NCI-H1694 treated with DMSO at 0.1 percent for 48 hours (cell line): ENCODE measurements at regions not wholly inside any gene's neighbourhood (a gene's known extent, or its start where the extent isn't known, plus 50 kb on each side); places are given as distances from the start of the nearest gene placed in this dataset.
A peak's percentile ranks its signal among the peaks of the same experiment; 100 is the strongest.

Source experiments
- DNase-seq: peaks from one replicate; lab custom pipeline; 2025; lab: John Stamatoyannopoulos, UW

DNA sequence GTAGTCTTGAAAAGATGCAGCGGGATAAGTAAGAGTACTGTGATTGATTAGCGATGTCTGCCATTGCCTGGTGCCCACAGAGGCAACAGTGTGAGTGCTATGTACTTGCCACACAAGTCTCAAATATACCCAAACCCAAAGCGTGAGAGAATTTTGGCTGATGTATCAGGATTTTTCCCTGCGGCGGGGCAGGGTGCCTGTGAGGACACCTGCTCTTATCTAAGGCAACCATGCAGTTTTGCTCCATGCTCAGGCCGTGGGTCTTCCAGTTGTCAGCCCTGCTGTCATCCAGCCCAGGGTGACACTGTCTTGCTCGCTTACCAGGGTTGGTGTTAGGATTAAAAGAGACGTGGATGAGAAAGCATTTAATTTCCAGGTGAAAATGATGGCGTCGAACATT is 202.7 kb downstream of the PTPRU start:
- no peak for DNase-seq

DNA sequence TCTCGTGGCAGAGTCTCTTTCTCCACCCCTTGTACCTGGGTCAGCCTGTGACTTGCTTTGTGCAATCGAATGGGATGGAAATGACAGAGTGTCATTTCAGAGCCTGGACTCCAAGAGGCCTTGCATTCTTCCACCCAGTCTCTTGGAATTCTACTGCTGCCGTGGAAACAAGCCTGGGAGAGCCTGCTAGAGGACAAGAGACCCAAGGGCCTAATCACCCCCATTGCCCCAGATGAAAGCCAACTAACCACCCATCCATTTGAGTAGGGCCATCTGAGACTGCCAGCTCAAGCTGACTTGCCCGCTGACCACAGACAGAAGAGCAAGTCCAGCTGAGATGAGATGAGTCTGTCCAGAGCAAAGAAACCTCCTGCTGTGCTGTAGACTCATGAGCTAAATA is 201.6 kb downstream of the PTPRU start:
- DNase-seq, result no peak

DNA sequence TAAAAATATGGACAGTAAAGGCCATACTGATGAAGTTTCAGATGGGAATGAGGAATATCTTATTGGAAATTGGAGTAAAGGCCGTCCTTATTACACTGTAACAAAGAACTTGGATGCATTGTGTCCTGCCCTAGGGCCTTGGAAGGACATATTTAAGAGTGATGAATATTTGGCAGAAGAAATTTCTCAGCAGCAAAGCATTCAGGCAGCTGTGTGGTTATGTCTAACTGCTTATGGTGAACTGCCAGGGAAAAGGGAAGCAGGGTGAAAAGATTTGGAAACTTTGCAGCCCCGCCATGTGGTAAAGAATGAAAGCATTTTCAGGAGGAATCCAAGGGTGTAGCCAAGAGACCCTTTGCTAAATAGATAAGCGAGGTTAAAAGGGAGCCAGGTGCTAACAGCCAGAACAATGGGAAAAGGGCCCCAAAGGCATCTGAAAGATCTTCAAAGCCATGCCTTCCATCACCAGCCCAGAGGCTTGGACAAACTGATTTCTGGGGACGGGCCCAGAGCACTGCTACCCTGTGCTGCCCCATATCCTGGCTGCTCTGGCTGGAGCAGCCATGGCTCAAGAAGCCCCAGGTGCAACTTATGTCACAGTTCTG is 200.0 kb downstream of the PTPRU start:
- DNase-seq, result no peak

DNA sequence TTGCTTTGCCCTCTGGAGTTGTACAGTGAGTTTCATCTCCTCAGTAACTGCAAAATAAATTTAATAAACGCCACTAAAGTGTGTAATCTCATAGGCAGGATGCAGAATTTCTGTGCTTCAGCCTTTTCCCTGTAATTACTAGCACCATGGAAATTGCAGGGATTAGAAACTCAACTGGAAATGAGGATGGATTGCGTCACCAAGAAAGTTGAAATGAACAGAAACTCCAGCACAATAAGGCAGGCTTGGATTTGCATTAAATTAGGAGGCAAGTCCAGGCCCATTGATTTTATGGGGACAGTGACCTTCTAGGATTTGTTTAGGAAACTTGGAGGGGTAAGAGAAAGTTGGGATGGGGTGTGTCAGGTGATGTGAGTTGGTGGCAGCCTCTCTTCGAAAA is 197.5 kb downstream of the PTPRU start:
- no peak for DNase-seq

DNA sequence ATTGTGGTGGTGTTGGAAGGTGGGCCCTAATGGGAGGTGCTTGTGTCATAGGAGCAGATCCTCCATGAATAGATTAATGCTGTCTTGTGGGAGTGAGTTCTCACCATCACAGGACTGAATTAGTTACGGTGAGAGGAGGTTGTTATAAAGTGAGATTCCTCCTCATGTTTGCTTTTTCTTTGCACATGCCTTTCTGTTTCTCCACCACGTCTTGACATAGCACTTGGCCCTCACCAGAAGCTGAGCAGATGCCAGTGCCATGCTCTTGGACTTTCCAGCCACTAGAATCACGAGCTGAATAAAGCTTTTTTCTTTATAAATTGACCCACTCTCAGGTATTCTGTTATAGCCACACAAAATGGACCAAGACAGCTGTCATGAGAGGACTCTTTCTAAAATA is 194.8 kb downstream of the PTPRU start:
- no peak for DNase-seq

DNA sequence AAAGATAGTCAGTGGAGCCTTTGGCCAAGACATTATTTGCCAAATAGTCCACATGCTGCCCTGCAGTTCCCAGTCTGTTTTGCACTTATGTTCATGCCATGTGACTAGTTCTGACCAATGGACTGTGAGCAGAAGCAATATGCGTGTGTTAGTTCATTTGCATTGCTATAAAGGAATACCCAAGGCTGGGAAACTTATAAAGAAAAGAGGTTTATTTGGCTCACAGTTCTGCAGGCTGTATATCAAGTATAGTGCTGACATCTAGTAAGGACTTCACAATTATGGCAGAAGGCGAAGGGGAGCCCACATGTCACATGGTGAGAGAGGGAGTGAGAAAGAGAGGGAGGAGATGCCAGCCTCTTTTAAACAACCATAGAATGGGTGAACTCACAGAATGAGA is 193.3 kb downstream of the PTPRU start:
- DNase-seq, result no peak

DNA sequence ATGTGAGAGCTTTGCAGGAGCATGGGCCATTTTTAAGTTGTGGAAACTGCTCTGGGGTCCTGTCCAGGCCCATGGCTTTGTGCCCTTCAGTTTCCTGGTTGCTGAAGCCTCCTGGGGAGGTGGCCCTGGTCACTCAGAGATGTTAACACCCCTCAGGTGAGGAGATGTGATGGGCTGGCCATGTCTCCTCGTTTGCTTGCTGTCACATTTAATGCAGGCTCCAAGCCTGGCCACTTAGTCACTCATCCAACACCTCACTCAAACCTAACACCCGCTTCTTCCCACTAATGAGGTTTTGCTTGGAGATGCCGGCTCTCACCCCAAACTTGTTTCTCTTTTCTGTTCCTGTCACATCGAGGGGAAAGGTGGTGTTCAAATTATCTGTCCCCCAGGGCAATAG is 192.7 kb downstream of the PTPRU start:
- DNase-seq, result no peak

DNA sequence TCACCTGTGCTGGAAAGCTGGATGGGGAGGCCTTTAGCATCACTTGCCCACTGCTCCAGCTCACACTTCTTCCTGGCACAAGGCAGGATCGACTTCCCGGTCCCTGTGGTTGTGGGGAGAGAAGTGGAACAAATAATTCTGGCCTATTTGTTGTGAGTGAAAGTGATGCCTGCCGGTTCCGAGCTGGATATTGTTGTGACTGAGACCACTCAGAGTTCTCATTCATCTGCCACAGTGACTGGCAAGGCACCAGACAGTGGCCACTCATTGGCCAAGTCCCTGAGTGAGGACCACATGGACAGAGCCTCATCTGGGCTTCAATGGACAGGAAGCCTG is 191.9 kb downstream of the PTPRU start:
- no peak for DNase-seq

DNA sequence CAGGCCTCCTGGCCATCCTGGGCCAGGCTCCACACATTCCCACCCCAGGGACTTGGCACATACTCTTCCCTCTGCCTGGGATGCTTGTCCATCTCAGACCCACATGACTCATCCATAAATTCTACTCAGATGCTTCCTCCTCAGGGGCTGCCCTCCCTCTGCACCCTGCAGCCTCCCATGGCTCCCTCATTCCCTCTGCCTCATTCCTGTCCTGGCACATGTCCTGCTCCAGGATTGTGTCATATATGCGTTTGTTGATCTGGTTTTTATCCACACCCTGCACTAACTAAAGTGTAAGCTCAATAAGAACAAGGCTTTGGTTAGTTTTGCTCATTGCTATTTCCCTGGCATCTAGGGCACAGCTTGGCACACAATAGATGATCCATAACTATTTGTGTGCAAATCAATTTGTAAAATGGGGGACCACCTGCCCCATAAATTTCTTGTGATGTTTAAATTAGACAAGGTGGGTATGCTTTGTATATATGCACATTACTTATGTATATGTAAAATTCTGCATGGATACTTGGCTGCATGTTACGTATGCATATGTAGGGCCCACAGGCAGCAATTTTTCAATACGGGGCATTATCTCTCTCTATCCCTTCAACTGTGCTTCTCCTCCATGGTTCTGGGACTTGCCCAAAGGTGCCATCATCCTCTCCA is 191.4 kb downstream of the PTPRU start:
- DNase-seq, result no peak

DNA sequence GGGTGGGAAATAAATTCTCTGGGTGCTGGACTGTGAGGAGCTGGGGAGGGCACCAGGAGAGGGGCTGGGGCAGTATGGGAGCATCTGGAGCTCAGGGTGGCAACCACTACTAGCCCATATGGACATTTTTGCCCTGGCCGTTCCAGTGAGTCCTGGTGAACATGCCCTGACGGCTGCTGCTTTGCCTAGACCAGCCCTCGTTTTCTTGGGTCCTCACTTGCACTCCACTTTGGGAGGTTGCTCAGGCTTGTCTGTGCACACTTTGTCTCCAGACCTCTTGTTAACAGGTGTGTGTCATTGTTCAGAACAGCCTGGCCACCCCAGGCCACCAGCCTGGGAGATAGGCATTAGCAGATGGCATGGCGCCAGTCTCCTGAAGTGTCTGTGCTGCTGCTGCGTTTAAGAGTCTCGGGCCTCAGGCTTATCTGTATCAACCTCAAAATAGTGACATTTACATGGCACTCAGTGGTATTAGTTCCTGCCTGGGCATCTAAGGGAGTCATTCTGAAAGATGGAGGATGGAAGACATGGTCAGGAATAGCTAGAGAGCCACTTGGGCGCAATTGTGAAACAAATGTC is 190.5 kb downstream of the PTPRU start:
- peak; percentile 36 for DNase-seq

DNA sequence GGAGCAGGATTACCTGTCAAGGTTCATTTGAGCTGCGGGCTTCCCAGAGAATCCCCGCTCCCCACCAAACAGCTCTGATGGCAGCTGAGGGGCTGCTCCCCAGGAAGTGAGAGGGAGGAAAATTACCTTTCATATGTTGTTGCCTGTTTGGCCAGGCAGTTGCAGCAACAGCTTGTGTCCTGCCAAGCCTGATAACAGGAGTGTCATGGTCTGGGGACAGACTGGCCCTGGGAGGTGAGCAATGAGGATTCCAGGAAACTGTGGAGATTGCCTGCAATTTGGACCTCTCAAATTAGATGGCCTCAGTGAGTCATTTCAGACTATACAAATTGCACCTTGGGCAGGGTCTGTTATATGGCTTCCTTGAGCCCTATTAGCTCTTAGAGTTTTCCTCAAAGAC is 189.3 kb downstream of the PTPRU start:
- DNase-seq, result no peak

DNA sequence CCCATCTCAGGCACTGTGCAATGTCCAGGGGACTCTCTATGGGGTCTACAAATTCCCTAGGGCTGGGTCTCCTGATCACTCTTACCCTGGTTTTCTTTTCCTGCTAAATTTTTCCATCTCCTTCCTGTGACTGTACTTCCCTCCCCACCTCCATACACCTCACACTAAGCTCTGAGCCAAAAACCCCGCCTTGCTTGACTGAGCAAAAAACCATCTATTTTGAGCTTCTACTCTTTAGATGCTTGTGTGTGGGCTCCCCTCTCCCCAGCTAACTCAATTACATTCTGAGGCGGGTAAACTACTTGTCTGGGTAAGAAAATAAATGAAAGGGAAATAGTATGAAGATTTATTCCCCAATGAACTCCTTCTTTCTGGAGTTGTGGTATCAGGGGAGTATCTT is 187.9 kb downstream of the PTPRU start:
- DNase-seq, result no peak

DNA sequence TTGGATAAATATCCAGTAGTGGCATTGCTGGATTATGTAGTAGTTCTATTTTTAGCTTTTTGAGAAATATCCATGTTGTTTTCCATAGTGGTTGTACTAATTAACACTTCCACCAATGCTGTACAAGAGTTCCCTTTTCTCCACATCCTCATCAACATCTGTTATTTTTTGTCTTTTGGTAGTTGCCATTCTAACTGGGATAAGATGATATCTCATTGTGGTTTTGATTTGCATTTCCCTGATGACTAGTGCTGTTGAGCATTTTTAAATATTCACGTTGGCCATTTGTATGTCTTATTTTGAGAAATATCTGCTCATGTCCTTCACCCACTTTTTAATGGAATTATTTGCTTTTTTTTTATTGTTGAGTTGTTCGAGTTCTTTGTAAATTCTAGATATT is 183.9 kb downstream of the PTPRU start:
- no peak for DNase-seq

DNA sequence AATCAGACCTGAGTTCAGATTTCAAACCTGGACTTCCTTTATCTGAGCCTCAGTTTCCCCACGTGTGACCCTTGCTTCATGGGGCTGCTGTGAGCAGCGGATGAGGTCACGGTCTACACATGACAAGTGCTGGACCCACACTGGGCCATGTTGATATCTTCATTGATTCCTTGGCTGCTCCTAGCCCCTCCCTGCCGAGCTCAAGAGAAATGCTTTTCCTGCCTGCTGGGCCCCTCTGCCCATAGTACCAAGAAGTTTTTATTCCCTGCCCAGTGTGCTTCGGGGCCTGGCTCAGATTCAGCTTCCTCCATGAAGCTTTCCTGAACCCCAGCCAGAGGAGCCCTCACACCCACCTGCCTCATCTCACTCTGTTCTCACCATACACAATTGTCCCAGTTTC is 181.6 kb downstream of the PTPRU start:
- no peak for DNase-seq

DNA sequence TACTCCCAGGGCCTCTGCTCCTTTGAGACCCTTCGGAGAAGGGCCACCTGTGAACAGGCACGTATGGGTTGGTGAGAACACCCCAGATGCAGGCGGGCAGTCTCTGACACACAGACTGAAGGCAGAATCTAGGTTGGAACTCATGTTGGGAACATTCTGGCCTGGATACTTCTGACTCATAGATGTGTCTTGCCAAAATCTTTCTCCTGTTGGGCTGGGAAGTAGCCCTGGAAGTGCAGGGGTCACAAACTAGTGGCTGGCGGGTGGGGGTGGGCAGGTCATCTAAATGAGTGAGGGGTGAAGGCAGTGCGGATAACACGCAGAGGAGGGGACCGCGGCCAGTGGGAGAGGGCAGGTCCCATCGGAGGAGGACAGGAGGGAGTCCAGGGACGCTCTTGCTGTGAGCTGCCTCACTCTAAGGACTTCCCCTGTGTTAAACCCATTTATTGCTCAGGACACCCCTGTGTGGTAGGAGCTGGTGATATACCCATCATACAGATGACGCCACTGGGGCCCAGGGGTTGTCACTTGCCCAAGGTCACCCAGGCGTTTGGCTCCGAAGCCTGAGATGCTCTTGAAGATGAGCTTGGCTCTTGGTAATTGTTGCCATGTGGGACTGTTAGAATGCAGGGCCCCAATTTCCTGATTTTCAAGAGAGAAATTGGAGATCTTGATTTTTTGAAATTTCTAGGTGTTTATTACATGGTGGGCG is 181.0 kb downstream of the PTPRU start:
- DNase-seq, result no peak

DNA sequence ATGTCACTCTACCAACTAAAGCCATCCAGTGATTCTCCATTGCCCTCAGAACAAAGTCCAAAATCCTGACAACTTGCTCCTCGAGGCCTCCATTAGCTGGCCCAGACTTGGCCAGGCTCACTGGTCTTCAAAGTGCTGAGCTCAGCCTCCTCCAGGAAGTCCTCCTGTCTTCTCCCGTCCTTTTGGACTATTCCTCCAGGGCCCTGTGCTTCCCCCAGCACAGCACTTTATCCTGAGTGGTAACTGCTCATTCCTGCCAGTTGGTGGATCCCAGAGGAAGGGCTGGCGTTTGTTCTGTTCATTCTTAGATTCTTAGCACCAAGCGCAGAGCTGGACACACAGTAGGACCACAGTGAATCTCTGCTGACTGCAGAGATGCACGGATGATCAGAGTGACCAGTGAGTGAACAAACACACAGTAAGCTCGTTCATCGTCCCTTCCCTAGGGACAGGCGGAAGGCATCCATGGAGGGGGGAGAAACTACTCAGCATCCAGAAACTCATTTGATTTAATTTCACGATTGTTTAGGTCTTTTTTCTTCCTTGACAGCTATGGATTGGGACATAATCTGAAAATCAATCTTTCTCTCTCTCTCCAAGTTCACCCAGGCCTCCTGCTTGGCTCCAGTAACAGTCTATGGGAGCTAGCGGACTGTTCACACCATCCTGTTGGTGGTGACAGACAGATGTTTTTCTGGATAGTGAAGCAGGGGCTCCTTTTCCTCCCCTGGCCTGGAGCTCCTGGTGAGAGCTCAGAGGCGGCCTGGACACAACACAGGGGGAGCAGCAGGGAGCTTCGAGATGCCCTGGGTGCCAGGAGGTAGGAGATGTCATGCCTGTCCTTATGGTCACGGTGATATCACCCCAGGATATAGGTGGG is 180.2 kb downstream of the PTPRU start:
- DNase-seq, result no peak

DNA sequence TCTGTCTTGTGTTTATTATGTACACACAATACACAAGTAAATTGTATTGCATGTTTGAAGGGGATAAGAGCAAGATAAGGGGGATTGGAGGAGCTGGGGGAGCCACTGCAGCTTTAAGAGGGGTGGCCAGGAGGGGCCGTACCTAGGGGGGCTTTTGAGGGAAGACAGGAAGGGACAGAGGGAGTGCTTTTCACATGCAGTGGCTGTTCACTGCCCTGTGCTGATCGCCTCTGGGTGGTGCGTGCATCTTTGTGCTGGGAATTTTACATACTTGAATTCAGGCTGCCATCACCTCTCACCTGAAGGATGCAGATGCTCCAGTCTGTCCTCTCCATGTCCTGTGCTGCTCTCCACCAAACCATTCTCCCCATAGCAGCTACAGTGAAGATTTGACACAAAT is 179.5 kb downstream of the PTPRU start:
- DNase-seq, result no peak

DNA sequence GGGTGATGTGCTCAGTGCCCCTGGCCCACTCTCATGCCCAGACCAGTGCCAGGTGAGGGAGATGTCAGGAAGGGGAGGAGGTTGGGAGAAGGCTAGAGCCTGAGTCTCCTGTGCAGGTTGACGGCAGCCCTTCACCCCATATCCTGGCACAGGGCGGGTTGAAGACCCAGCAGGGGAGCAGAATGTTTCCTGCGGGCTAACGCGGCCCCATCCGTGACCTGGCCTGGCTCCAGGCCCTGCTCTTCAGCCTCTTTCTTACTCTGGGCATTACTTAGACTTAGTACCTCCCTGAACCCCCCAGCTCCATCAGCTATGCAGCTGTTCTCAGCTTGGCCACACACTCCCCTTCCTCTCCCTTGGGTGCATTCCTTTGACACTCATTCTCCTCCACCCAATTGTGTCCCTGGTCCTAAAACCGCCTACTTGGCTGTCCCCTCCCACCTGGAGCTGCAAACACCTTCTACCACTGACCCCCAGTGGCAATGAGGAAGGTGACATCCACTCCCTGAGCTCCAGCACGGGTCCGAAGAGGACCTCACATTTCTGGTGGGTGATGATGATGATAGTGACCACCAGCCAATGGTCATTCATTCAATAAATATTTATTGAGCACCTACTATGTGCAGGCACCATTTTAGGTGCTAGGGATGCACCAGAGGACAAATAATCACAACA is 179.0 kb downstream of the PTPRU start:
- DNase-seq, result no peak

DNA sequence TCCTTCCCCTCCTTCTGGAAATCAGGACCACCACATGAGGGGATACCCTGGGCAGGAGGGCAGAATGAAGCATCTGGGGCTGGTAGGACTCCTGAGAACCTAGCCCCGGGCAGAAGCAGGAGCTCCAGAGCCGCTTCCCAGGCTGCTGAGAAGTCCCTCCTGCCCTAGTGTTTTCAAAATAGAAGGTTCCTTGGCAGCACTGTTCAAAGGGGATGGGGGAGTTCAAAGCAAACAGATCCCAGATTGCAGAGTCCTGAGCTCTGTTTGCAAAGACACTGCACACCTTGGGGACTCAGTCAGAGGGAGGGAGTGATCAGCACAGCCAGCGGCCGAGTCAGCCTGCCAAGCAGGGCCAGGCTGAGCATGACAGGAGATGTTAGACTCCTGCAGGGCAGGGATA is 177.8 kb downstream of the PTPRU start:
- DNase-seq, result no peak

DNA sequence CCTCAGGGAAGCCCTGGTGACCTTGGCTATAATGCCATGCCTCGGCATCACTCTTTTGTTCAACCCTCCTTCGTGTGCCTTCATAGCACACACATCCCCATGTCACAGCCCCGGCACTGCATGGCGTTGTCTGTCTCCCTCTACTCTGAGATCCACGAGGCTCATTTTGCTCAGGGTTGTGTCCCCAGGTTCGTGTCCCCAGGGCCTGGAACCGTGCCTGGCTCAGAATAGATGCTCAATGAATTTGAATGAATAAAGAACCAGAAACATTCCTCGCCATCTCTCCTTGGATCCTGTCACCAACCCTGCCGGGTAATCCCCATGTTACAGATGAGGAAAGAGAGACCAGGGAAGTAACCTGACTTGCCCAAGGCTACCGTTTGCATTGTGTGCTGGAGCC is 177.3 kb downstream of the PTPRU start:
- no peak for DNase-seq

DNA sequence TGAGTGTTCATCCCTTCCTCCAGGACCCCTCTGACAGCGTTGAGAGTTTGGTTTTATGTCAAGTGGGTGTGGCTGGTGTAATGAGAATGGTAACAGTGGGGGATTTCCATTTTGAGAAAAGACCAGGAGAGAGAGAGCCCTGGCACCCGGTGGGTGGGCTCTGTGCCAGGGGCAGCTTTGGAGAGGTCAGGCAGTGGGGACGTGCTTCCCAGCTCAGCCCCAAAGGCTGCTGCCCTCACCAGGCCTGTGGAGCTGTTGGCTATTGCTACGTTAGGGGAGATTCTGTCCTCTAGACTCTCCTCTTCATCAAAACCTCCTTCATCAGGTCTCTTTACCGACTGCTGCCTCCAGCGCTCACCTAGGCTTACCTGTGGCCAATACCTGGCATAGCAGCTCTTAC is 176.3 kb downstream of the PTPRU start:
- DNase-seq, result no peak

DNA sequence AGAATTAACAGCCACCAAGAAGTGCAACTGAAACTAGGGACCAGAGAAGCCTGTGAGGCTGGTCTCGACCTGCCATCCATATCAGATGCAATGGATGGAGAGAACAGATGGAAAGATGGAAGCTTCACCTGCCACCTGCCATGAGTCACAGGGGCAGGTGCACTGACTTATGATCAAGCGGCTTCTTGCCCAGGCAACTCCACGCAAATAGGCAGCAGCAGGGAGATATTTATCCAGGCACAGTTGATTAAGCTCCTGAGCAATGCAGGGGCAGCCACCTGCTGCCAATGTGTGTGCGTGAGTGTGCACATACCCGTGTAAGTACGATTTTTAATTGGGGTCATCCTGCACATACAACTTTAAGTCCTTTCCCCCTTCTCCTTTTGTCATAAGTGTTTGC is 174.2 kb downstream of the PTPRU start:
- DNase-seq, result peak; percentile 83
